DND-41 (cell line): ENCODE measurements at regions not wholly inside any gene's neighbourhood (a gene's known extent, or its start where the extent isn't known, plus 50 kb on each side); places are given as distances from the start of the nearest gene placed in this dataset.

Source experiments
- ATAC-seq: fragments of 200-7000 bp; cut with Tn5 transposase; 3 replicates; pipeline ENCODE4 v1.9.1; 2021; ENCODE audit warnings: low read depth; ENCODE audit not compliant: insufficient read depth
- DNase-seq: peaks from one replicate; pipeline ENCODE4 v3.0.0-alpha.2; 2020
- H2AFZ ChIP-seq: 2 replicates; pipeline ENCODE4 v1.6.0; 2012; ENCODE audit warnings: low read depth, low read length
- H3K27ac ChIP-seq: 2 replicates; pipeline ENCODE4 v1.5.1; 2012; ENCODE audit warnings: low read length, inconsistent platforms
- H3K27me3 ChIP-seq: fragments of 200-600 bp; sonication (generic); 2 replicates; pipeline ENCODE4 v1.6.0; 2012; ENCODE audit warnings: low read length, mild to moderate bottlenecking, inconsistent platforms; ENCODE audit not compliant: insufficient read depth, poor library complexity
- H3K36me3 ChIP-seq: 2 replicates; pipeline ENCODE4 v1.5.1; 2012; ENCODE audit warnings: low read length, inconsistent platforms; ENCODE audit not compliant: insufficient read depth
- H3K4me1 ChIP-seq: 2 replicates; pipeline ENCODE4 v1.5.1; 2012; ENCODE audit warnings: mild to moderate bottlenecking, low read length; ENCODE audit not compliant: insufficient read depth
- H3K4me2 ChIP-seq: 2 replicates; pipeline ENCODE4 v1.6.0; 2012; ENCODE audit warnings: mild to moderate bottlenecking, moderate library complexity, low read length, inconsistent platforms; ENCODE audit not compliant: insufficient read depth
- H3K4me3 ChIP-seq, 2 experiments: fragments of 200-600 bp in 1 of 2; shearing (Covaris generic) in 1 of 2; 2 replicates each; pipeline ENCODE4 v1.5.1; 2012 to 2016; ENCODE audit warnings: inconsistent platforms in 2 of 2, low read length in 2 of 2, mild to moderate bottlenecking in 2 of 2, low read depth in 1 of 2, moderate library complexity in 1 of 2
- H3K79me2 ChIP-seq: 2 replicates; pipeline ENCODE4 v1.6.0; 2012; ENCODE audit warnings: low read length, inconsistent platforms; ENCODE audit not compliant: insufficient read depth
- H3K9ac ChIP-seq: 2 replicates; pipeline ENCODE4 v1.6.0; 2012; ENCODE audit warnings: low read depth, mild to moderate bottlenecking, inconsistent platforms, low read length, moderate library complexity
- H3K9me3 ChIP-seq: 2 replicates; pipeline ENCODE4 v1.5.1; 2012; ENCODE audit warnings: low read length, moderate library complexity, mild to moderate bottlenecking, inconsistent platforms; ENCODE audit not compliant: insufficient read depth, severe bottlenecking
- H4K20me1 ChIP-seq: 2 replicates; pipeline ENCODE4 v1.6.0; 2012; ENCODE audit warnings: low read length; ENCODE audit not compliant: insufficient read depth
- CTCF ChIP-seq: IDR thresholded peaks from 2 replicates; pipeline ENCODE4 v1.5.1; 2012; ENCODE audit warnings: borderline replicate concordance, low read length, moderate library complexity, mild to moderate bottlenecking; ENCODE audit not compliant: poor library complexity, severe bottlenecking; ENCODE audit errors: extremely low read depth
- EZH2 ChIP-seq: IDR thresholded peaks from 3 replicates; pipeline ENCODE4 v1.6.1; 2012; ENCODE audit warnings: borderline replicate concordance, low read depth, mild to moderate bottlenecking, moderate library complexity, low read length, inconsistent platforms; ENCODE audit not compliant: severe bottlenecking

- Histone ChIP-seq H4K20me1 (no peaks in the 10 kb centered on the region), H3K27ac (no peak overlapping the region), H3K4me1 (no peaks in the 10 kb centered on the region), H3K4me2 (no peak overlapping the region), H3K79me2 (no peaks in the 10 kb centered on the region), H3K36me3 (no peaks in the 10 kb centered on the region), H3K9ac (no peak overlapping the region), H2AFZ (no peak overlapping the region), H3K9me3 (no peaks in the 10 kb centered on the region), H3K27me3 (no peaks in the 10 kb centered on the region), H3K4me3 (no peak overlapping the region)
- DNase-seq (no peak), ATAC-seq (no peak)
- TF ChIP-seq CTCF = no peak
- TF ChIP-seq EZH2 = no peak
Observed at GRCh38 chr1:182217967-182218366, 156.5 kb upstream of the ZNF648 start.

- Histone ChIP-seq H3K4me3 (no peak overlapping the region), H3K79me2 (no peaks in the 10 kb centered on the region), H3K9ac (no peak overlapping the region), H3K4me1 (no peaks in the 10 kb centered on the region), H4K20me1 (no peaks in the 10 kb centered on the region), H3K27ac (no peak overlapping the region), H2AFZ (no peak overlapping the region), H3K27me3 (no peaks in the 10 kb centered on the region), H3K9me3 (no peaks in the 10 kb centered on the region), H3K36me3 (no peaks in the 10 kb centered on the region), H3K4me2 (no peak overlapping the region)
- no peak for TF ChIP-seq EZH2
- TF ChIP-seq CTCF = no peak
- ATAC-seq = no peak
- no peak for DNase-seq
Observed at GRCh38 chr1:182217071-182217470, 155.6 kb upstream of the ZNF648 start.

GRCh38 chr1:182215764-182216163 is 154.3 kb upstream of the ZNF648 start:
- Histone ChIP-seq H3K4me2 (no peak overlapping the region), H3K27me3 (no peaks in the 10 kb centered on the region), H4K20me1 (no peaks in the 10 kb centered on the region), H3K9me3 (no peaks in the 10 kb centered on the region), H2AFZ (no peak overlapping the region), H3K9ac (no peak overlapping the region), H3K36me3 (no peaks in the 10 kb centered on the region), H3K79me2 (no peaks in the 10 kb centered on the region), H3K4me3 (no peak overlapping the region), H3K27ac (no peak overlapping the region), H3K4me1 (no peaks in the 10 kb centered on the region)
- TF ChIP-seq EZH2 (no peak), CTCF (no peak)
- no peak for ATAC-seq
- DNase-seq = no peak

- Histone ChIP-seq H4K20me1 (no peaks in the 10 kb centered on the region), H3K79me2 (no peaks in the 10 kb centered on the region), H3K27ac (no peak overlapping the region), H3K4me3 (no peak overlapping the region), H3K4me2 (no peak overlapping the region), H2AFZ (no peak overlapping the region), H3K9ac (no peak overlapping the region), H3K9me3 (no peaks in the 10 kb centered on the region), H3K27me3 (no peaks in the 10 kb centered on the region), H3K36me3 (no peaks in the 10 kb centered on the region), H3K4me1 (no peaks in the 10 kb centered on the region)
- TF ChIP-seq CTCF (no peak), EZH2 (no peak)
- DNase-seq = no peak
- no peak for ATAC-seq
Observed at GRCh38 chr1:182213163-182213562, 151.7 kb upstream of the ZNF648 start.
